Astrocyte (in vitro differentiated cells and primary cell): ENCODE measurements at regions not wholly inside any gene's neighbourhood (a gene's known extent, or its start where the extent isn't known, plus 50 kb on each side); places are given as distances from the start of the nearest gene placed in this dataset.

Experiments used
- DNase-seq: peaks from one replicate; pipeline ENCODE4 v3.0.0-alpha.2; 2010; ENCODE audit warnings: low read depth
- FAIRE-seq: peaks from 2 replicates; lab custom pipeline; 2011; peaks lifted over from hg19 to GRCh38; lab: Jason Lieb, UNC
- H2AFZ ChIP-seq: 2 replicates; pipeline ENCODE4 v1.6.0; 2012; ENCODE audit warnings: low read depth, low read length, inconsistent platforms
- H3K27ac ChIP-seq: 2 replicates; pipeline ENCODE4 v1.5.1; 2011; ENCODE audit warnings: low read depth, low read length, inconsistent platforms
- H3K27me3 ChIP-seq: 2 replicates; pipeline ENCODE4 v1.6.0; 2011; ENCODE audit warnings: low read length, inconsistent platforms; ENCODE audit not compliant: insufficient read depth
- H3K36me3 ChIP-seq: 2 replicates; pipeline ENCODE4 v1.5.1; 2011; ENCODE audit warnings: low read length, inconsistent platforms; ENCODE audit not compliant: insufficient read depth
- H3K4me1 ChIP-seq: 2 replicates; pipeline ENCODE4 v1.5.1; 2011; ENCODE audit warnings: low read length, inconsistent platforms; ENCODE audit not compliant: insufficient read depth
- H3K4me2 ChIP-seq: 2 replicates; pipeline ENCODE4 v1.6.0; 2012; ENCODE audit warnings: low read length, inconsistent platforms
- H3K4me3 ChIP-seq: 2 replicates; pipeline ENCODE4 v1.5.1; 2011; ENCODE audit warnings: low read depth, mild to moderate bottlenecking, low read length, inconsistent platforms; ENCODE audit not compliant: insufficient read depth
- H3K79me2 ChIP-seq: 2 replicates; pipeline ENCODE4 v1.6.0; 2012; ENCODE audit warnings: mild to moderate bottlenecking, low read length, inconsistent platforms; ENCODE audit not compliant: insufficient read depth
- H3K9ac ChIP-seq: 2 replicates; pipeline ENCODE4 v1.6.0; 2012; ENCODE audit warnings: mild to moderate bottlenecking, low read length, inconsistent platforms
- H3K9me3 ChIP-seq: 2 replicates; pipeline ENCODE4 v1.5.1; 2012; ENCODE audit warnings: low read depth, mild to moderate bottlenecking, low read length, inconsistent platforms; ENCODE audit not compliant: insufficient read depth
- H4K20me1 ChIP-seq: 2 replicates; pipeline ENCODE4 v1.6.0; 2012; ENCODE audit warnings: low read length, inconsistent platforms; ENCODE audit not compliant: insufficient read depth
- H3K27ac Mint-ChIP-seq: one replicate; pipeline ENCODE4 v1.8.0; 2021; ENCODE audit warnings: mild to moderate bottlenecking, mixed read lengths; ENCODE audit not compliant: unreplicated experiment
- H3K27me3 Mint-ChIP-seq: one replicate; pipeline ENCODE4 v1.8.0; 2021; ENCODE audit warnings: low read depth, mixed read lengths; ENCODE audit not compliant: unreplicated experiment
- H3K36me3 Mint-ChIP-seq: one replicate; pipeline ENCODE4 v1.8.0; 2021; ENCODE audit warnings: low read depth, mixed read lengths; ENCODE audit not compliant: unreplicated experiment
- H3K4me1 Mint-ChIP-seq: one replicate; pipeline ENCODE4 v1.8.0; 2021; ENCODE audit warnings: low read depth, mixed read lengths; ENCODE audit not compliant: unreplicated experiment
- H3K4me3 Mint-ChIP-seq: one replicate; pipeline ENCODE4 v1.8.0; 2021; ENCODE audit warnings: mild to moderate bottlenecking, moderate library complexity, mixed read lengths; ENCODE audit not compliant: unreplicated experiment
- H3K9me3 Mint-ChIP-seq: one replicate; pipeline ENCODE4 v1.8.0; 2021; ENCODE audit warnings: mild to moderate bottlenecking, mixed read lengths; ENCODE audit not compliant: unreplicated experiment
- CTCF ChIP-seq: IDR thresholded peaks from 2 replicates; pipeline ENCODE4 v1.5.1; 2011; ENCODE audit warnings: low read depth, mild to moderate bottlenecking, inconsistent platforms, low read length, moderate library complexity; ENCODE audit not compliant: insufficient read depth
- EZH2 ChIP-seq: IDR thresholded peaks from 2 replicates; pipeline ENCODE4 v1.6.1; 2012; ENCODE audit warnings: mild to moderate bottlenecking, low read length, inconsistent platforms; ENCODE audit not compliant: insufficient read depth

- H3K9me3 ChIP-seq: no peaks in the 10 kb centered on the region
- no peaks in the 10 kb centered on the region for H3K36me3 ChIP-seq
- no peak overlapping the region for H3K9ac ChIP-seq
- no peak overlapping the region for H3K27ac ChIP-seq
- DNase-seq (no peak), FAIRE-seq (no peak)
- H3K4me3 ChIP-seq: no peak overlapping the region
- no peaks in the 10 kb centered on the region for H3K79me2 ChIP-seq
- no peak overlapping the region for H2AFZ ChIP-seq
- H4K20me1 ChIP-seq: no peaks in the 10 kb centered on the region
- H3K27me3 ChIP-seq: no peaks in the 10 kb centered on the region
- Mint-ChIP-seq H3K9me3 (peaks cover 5% of the 10 kb centered on the region), H3K27me3 (no peaks in the 10 kb centered on the region), H3K27ac (peak overlapping the region; percentile 96), H3K4me1 (peaks cover 45% of the 10 kb centered on the region), H3K36me3 (peaks cover 4% of the 10 kb centered on the region), H3K4me3 (no peak overlapping the region)
- peaks cover 27% of the 10 kb centered on the region for H3K4me1 ChIP-seq
- TF ChIP-seq CTCF (no peak), EZH2 (no peak)
- no peak overlapping the region for H3K4me2 ChIP-seq
These were observed 528.0 kb downstream of the BNC2 start for GRCh38 chr9:16342246-16343020.

- peaks cover 5% of the 10 kb centered on the region for H3K9me3 Mint-ChIP-seq
- no peak for FAIRE-seq
- peak overlapping the region; percentile 96 for H3K27ac Mint-ChIP-seq
- Histone ChIP-seq H2AFZ (peak overlapping the region; percentile 44), H3K27me3 (no peaks in the 10 kb centered on the region), H3K9ac (peak overlapping the region; percentile 53), H3K27ac (peak overlapping the region; percentile 83), H3K9me3 (no peaks in the 10 kb centered on the region), H3K4me1 (peaks cover 20% of the 10 kb centered on the region), H3K36me3 (no peaks in the 10 kb centered on the region), H3K79me2 (no peaks in the 10 kb centered on the region), H4K20me1 (no peaks in the 10 kb centered on the region), H3K4me2 (peak overlapping the region; percentile 43), H3K4me3 (no peak overlapping the region)
- H3K36me3 Mint-ChIP-seq: peaks cover 4% of the 10 kb centered on the region
- H3K4me3 Mint-ChIP-seq: peak overlapping the region; percentile 8
- no peak for DNase-seq
- TF ChIP-seq CTCF: no peak
- no peak for TF ChIP-seq EZH2
- H3K4me1 Mint-ChIP-seq: peaks cover 43% of the 10 kb centered on the region
- no peaks in the 10 kb centered on the region for H3K27me3 Mint-ChIP-seq
These were observed 526.9 kb downstream of the BNC2 start for GRCh38 chr9:16343249-16344237.
